HepG2 (cell line): ENCODE measurements at regions not wholly inside any gene's neighbourhood (a gene's known extent, or its start where the extent isn't known, plus 50 kb on each side); places are given as distances from the start of the nearest gene placed in this dataset.

Experiments
- KAT2B ChIP-seq: fragments of 150-350 bp; IDR thresholded peaks from 2 replicates; pipeline ENCODE4 v1.6.1; 2014; ENCODE audit warnings: low read depth, low read length, borderline replicate concordance
- MAFG ChIP-seq: sonication (generic); formaldehyde crosslinking; IDR thresholded peaks from 2 replicates; pipeline ENCODE4 v1.5.1; 2020; ENCODE audit warnings: mild to moderate bottlenecking, missing genetic modification reagents
- MAFK ChIP-seq, 2 experiments: IDR thresholded peaks in 1 of 2; conservative IDR thresholded peaks in 1 of 2; 2 replicates each; pipeline ENCODE4 v1.6.1; 2011; ENCODE audit warnings: improper control_type of control experiment in 2 of 2, low read length in 2 of 2
- SP1 ChIP-seq, 2 experiments: fragments of 450-650 bp in 1 of 2; sonication (generic) in 1 of 2; formaldehyde crosslinking in 1 of 2; IDR thresholded peaks; 2 replicates each; pipeline versions ENCODE4 v1.4.0 to v1.6.1; 2016 to 2020; ENCODE audit warnings: missing genetic modification reagents in 1 of 2
- ZFX ChIP-seq: sonication (generic); formaldehyde crosslinking; IDR thresholded peaks from 2 replicates; pipeline ENCODE4 v1.4.0; 2020; ENCODE audit warnings: mild to moderate bottlenecking, low read depth, missing genetic modification reagents, moderate library complexity
- ZKSCAN1 ChIP-seq: fragments of 150-350 bp; IDR thresholded peaks from 2 replicates; pipeline ENCODE4 v1.6.1; 2014; ENCODE audit warnings: low read length
- ZNF263 ChIP-seq: sonication (generic); formaldehyde crosslinking; IDR thresholded peaks from 2 replicates; pipeline ENCODE4 v1.4.0; 2020; ENCODE audit warnings: missing genetic modification reagents
- ZNF317 ChIP-seq: sonication (generic); formaldehyde crosslinking; IDR thresholded peaks from 2 replicates; pipeline ENCODE4 v1.5.0; 2020; ENCODE audit warnings: mild to moderate bottlenecking, missing genetic modification reagents
- ZNF34 ChIP-seq: sonication (generic); formaldehyde crosslinking; IDR thresholded peaks from 2 replicates; pipeline ENCODE4 v1.4.0; 2020; ENCODE audit warnings: mild to moderate bottlenecking, missing genetic modification reagents, borderline replicate concordance
- TF ChIP-seq, protein P1 (sequence below): sonication (generic); formaldehyde crosslinking; IDR thresholded peaks from 2 replicates; pipeline ENCODE4 v1.8.0; 2022; ENCODE audit warnings: missing genetic modification reagents, low read depth, mild to moderate bottlenecking, borderline replicate concordance
- TF ChIP-seq, protein P2 (sequence below): sonication (generic); formaldehyde crosslinking; IDR thresholded peaks from 2 replicates; pipeline ENCODE4 v1.8.1; 2023; ENCODE audit warnings: missing genetic modification reagents, mild to moderate bottlenecking, borderline replicate concordance
- TF ChIP-seq, protein P3 (sequence below): sonication (generic); formaldehyde crosslinking; IDR thresholded peaks from 2 replicates; pipeline ENCODE4 v1.5.0; 2020; ENCODE audit warnings: mild to moderate bottlenecking, missing genetic modification reagents, moderate library complexity
- TF ChIP-seq, protein P4 (sequence below), 2 experiments: IDR thresholded peaks; 2 replicates each; pipeline ENCODE4 v1.6.1; 2011 to 2012; ENCODE audit warnings: low read length in 2 of 2, borderline replicate concordance in 1 of 2, low read depth in 1 of 2, mild to moderate bottlenecking in 1 of 2, moderate library complexity in 1 of 2

DNA sequence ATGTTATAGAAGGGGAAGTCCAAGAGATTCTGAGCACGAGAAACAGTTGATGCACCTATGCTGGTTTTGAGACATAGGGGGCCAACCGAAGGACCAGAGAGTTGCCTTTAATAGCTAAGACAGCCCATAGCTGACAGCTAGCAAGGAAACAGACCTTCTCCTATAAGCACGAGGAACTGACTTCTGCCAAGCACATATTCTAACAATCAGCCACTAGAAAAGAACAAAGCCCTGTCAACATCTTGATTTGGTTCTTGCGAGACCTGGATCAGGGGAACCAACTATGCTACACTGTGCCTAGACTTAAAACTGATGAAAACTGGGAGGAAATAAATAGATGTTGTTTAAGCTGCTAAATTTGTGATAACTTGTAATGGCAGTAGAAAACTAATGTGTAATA is 785.6 kb downstream of the TMTC2 start:
- TF ChIP-seq, protein P1, sequence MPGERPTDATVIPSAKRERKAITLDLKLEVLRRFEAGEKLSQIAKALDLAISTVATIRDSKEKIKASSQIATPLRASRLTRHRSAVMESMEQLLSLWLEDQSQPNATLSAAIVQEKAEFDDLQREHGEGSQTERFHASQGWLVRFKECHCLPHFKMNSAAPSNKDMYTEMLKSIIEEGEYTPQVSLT, result no peak
- TF ChIP-seq ZKSCAN1 (no peak), ZFX (CRISPR knock-in tag) (no peak), MAFK (conservative IDR thresholded peaks at IDR 0.05 in 1 of 2, IDR thresholded peaks at IDR 0.05 in 1 of 2; ENCODE audit: low read length in 2 of 2) (no peak), SP1 (IDR thresholded peaks at IDR 0.05) (no peak), SP1 (CRISPR knock-in tag; IDR thresholded peaks at IDR 0.05) (no peak), ZNF317 (CRISPR knock-in tag) (no peak), KAT2B (no peak), ZNF34 (no peak), MAFG (no peak), ZNF263 (CRISPR knock-in tag) (no peak)
- TF ChIP-seq, protein P2, sequence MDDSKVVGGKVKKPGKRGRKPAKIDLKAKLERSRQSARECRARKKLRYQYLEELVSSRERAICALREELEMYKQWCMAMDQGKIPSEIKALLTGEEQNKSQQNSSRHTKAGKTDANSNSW (CRISPR knock-in tag), result no peak
- TF ChIP-seq, protein P3, sequence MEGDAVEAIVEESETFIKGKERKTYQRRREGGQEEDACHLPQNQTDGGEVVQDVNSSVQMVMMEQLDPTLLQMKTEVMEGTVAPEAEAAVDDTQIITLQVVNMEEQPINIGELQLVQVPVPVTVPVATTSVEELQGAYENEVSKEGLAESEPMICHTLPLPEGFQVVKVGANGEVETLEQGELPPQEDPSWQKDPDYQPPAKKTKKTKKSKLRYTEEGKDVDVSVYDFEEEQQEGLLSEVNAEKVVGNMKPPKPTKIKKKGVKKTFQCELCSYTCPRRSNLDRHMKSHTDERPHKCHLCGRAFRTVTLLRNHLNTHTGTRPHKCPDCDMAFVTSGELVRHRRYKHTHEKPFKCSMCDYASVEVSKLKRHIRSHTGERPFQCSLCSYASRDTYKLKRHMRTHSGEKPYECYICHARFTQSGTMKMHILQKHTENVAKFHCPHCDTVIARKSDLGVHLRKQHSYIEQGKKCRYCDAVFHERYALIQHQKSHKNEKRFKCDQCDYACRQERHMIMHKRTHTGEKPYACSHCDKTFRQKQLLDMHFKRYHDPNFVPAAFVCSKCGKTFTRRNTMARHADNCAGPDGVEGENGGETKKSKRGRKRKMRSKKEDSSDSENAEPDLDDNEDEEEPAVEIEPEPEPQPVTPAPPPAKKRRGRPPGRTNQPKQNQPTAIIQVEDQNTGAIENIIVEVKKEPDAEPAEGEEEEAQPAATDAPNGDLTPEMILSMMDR (CRISPR knock-in tag), result no peak
- TF ChIP-seq, protein P4, sequence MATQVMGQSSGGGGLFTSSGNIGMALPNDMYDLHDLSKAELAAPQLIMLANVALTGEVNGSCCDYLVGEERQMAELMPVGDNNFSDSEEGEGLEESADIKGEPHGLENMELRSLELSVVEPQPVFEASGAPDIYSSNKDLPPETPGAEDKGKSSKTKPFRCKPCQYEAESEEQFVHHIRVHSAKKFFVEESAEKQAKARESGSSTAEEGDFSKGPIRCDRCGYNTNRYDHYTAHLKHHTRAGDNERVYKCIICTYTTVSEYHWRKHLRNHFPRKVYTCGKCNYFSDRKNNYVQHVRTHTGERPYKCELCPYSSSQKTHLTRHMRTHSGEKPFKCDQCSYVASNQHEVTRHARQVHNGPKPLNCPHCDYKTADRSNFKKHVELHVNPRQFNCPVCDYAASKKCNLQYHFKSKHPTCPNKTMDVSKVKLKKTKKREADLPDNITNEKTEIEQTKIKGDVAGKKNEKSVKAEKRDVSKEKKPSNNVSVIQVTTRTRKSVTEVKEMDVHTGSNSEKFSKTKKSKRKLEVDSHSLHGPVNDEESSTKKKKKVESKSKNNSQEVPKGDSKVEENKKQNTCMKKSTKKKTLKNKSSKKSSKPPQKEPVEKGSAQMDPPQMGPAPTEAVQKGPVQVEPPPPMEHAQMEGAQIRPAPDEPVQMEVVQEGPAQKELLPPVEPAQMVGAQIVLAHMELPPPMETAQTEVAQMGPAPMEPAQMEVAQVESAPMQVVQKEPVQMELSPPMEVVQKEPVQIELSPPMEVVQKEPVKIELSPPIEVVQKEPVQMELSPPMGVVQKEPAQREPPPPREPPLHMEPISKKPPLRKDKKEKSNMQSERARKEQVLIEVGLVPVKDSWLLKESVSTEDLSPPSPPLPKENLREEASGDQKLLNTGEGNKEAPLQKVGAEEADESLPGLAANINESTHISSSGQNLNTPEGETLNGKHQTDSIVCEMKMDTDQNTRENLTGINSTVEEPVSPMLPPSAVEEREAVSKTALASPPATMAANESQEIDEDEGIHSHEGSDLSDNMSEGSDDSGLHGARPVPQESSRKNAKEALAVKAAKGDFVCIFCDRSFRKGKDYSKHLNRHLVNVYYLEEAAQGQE (IDR thresholded peaks at IDR 0.05; ENCODE audit: borderline replicate concordance in 1 of 2, low read depth in 1 of 2, low read length in 2 of 2), result no peak
